HG03045 (cell line): ENCODE measurements at regions not wholly inside any gene's neighbourhood (a gene's known extent, or its start where the extent isn't known, plus 50 kb on each side); places are given as distances from the start of the nearest gene placed in this dataset.

Experiments
- ATAC-seq: cut with Tn5 transposase; IDR thresholded peaks from one replicate; pipeline ENCODE4 v1.9.1; 2021; ENCODE audit warnings: mild to moderate bottlenecking, moderate library complexity; ENCODE audit not compliant: unreplicated experiment

GRCh38 chr15:47412136-47412535, 305.2 kb upstream of the SEMA6D start:
- ATAC-seq: no peak

GRCh38 chr15:47412802-47413201, 304.5 kb upstream of the SEMA6D start:
- ATAC-seq: no peak

GRCh38 chr15:47414207-47414606, 303.1 kb upstream of the SEMA6D start:
- no peak for ATAC-seq

- ATAC-seq: no peak
These were observed 301.8 kb upstream of the SEMA6D start for GRCh38 chr15:47415539-47415971.

GRCh38 chr15:47422881-47423665, 294.2 kb upstream of the SEMA6D start:
- no peak for ATAC-seq

- ATAC-seq: no peak
These were observed 289.8 kb upstream of the SEMA6D start for GRCh38 chr15:47427463-47427862.

GRCh38 chr15:47429376-47429775, 287.9 kb upstream of the SEMA6D start:
- no peak for ATAC-seq

- no peak for ATAC-seq
These were observed 285.8 kb upstream of the SEMA6D start for GRCh38 chr15:47431501-47431900.

GRCh38 chr15:47432826-47433225, 284.5 kb upstream of the SEMA6D start:
- ATAC-seq: no peak

GRCh38 chr15:47434596-47434995, 282.7 kb upstream of the SEMA6D start:
- no peak for ATAC-seq

- no peak for ATAC-seq
These were observed 279.8 kb upstream of the SEMA6D start for GRCh38 chr15:47437491-47437890.

GRCh38 chr15:47439146-47440111, 277.9 kb upstream of the SEMA6D start:
- ATAC-seq: no peak

- no peak for ATAC-seq
These were observed 274.9 kb upstream of the SEMA6D start for GRCh38 chr15:47442371-47442770.

GRCh38 chr15:47443839-47444238, 273.5 kb upstream of the SEMA6D start:
- no peak for ATAC-seq

GRCh38 chr15:47445723-47446392, 271.4 kb upstream of the SEMA6D start:
- ATAC-seq: no peak

GRCh38 chr15:47460795-47461573, 256.3 kb upstream of the SEMA6D start:
- no peak for ATAC-seq

GRCh38 chr15:47461652-47462141, 255.6 kb upstream of the SEMA6D start:
- no peak for ATAC-seq

- no peak for ATAC-seq
These were observed 250.9 kb upstream of the SEMA6D start for GRCh38 chr15:47466357-47466756.

- no peak for ATAC-seq
These were observed 246.3 kb upstream of the SEMA6D start for GRCh38 chr15:47470983-47471382.

- no peak for ATAC-seq
These were observed 244.1 kb upstream of the SEMA6D start for GRCh38 chr15:47473106-47473725.
